ENCODE measurements at regions not wholly inside any gene's neighbourhood (a gene's known extent, or its start where the extent isn't known, plus 50 kb on each side); places are given as distances from the start of the nearest gene placed in this dataset.

DNA sequence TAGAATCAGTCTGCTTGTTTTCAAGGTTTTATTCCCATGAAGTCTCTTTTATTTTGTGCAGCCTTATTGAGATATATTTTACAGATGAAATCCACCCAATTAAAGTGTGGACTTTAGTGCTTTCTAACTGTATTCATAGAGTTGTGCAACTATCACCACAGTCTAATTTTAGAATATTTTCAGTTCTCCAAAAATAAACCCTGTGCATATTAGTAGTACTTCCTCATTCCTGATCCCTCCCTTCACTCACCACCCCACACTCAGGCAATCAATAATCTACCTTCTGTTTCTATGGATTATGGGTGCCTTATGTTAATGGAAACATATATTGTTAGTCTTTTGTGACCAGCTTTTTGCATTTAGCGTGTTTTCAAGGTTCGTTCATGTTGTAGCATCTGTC lies 185.7 kb upstream of the TMEM72 start:
- whole genome bisulfite sequencing, result 95% methylated on average over 2 of the region's 2 CpGs

DNA sequence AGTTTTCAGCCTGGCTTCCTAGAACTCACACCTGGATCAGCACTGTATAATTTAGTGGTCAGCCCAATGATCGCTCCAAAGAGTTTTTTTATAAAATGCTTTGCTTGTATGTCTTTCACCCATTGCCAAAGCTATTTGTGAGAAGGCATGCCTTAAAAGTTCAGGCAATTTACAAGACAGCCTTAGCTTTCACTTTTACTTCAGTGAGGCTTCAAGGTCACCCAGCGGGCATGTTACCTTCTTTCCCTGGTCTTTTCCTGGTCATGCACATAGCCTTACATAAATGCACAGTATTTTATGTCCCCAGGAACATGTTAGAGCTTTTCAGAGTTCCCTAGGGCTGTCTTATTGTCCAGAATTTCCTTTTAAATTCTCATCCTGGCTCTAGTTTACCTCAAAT lies 179.9 kb upstream of the TMEM72 start:
- intact Hi-C loops (cut with DNase I), result no loop called here

More for the DNA sequence above, 185.7 kb upstream of the TMEM72 start:
- no peaks in the 10 kb centered on the region for H3K9me3 ChIP-seq
- H3K27ac ChIP-seq, result no peak overlapping the region
- TF ChIP-seq POLR2A (IDR thresholded peaks at IDR 0.05) (no peak), POLR2AphosphoS5 (IDR thresholded peaks at IDR 0.05) (no peak)
- TF ChIP-seq, protein P1, sequence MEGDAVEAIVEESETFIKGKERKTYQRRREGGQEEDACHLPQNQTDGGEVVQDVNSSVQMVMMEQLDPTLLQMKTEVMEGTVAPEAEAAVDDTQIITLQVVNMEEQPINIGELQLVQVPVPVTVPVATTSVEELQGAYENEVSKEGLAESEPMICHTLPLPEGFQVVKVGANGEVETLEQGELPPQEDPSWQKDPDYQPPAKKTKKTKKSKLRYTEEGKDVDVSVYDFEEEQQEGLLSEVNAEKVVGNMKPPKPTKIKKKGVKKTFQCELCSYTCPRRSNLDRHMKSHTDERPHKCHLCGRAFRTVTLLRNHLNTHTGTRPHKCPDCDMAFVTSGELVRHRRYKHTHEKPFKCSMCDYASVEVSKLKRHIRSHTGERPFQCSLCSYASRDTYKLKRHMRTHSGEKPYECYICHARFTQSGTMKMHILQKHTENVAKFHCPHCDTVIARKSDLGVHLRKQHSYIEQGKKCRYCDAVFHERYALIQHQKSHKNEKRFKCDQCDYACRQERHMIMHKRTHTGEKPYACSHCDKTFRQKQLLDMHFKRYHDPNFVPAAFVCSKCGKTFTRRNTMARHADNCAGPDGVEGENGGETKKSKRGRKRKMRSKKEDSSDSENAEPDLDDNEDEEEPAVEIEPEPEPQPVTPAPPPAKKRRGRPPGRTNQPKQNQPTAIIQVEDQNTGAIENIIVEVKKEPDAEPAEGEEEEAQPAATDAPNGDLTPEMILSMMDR (IDR thresholded peaks at IDR 0.05), result no peak
- H3K36me3 ChIP-seq, result no peaks in the 10 kb centered on the region
- no peak overlapping the region for H3K4me3 ChIP-seq
- no peaks in the 10 kb centered on the region for H3K4me1 ChIP-seq (replicated peaks)
- intact Hi-C loops (cut with DNase I), result no loop called here
- H3K27me3 ChIP-seq (replicated peaks; ENCODE audit: insufficient read depth), result no peaks in the 10 kb centered on the region
- no peak for DNase-seq (ENCODE audit: low spot score)

DNA sequence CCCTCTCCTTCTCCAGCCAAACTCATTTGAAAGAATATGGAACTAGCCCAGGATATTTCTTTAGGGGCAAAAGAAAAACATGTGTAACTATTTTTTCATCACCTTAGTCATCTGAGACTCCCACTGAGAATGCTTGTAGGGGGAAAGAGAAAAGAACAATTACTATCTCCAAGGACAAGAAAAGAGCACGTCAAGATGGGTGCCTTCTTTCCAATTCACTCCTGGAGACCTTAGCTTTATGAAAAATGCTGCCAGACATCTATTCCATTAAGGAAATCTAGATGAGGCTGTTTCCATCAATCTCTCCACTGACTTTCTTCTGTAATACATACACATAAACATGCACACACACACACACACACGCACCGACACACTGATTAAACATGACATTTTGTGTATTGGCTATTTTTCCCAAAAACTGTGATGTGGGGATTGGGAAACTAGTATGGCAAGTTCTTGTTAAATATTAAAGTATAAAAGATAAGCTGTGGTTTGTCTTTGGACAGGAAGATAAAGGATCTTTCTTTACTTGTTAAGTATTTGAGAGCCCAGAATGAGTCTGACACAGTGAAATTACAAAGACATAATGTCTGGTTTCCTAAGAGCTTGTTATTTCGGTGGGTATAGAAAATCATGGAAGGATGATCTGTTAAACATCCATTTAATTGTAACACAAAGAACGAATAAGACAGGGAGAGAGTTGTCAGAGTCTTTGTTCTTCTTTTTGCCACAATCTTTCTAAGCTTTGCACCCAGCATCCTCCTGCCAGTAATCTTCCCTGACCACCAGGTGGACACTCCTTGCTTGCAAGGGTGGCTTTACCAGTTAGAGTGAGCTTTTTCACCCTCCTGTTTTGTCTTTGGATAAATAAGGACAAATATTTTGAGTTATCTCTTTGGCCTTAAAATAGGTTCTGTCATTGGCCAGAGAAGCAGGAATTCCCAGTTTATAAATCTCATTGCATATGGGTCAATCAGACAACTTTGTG lies 177.3 kb upstream of the TMEM72 start:
- Histone ChIP-seq H3K27me3 (replicated peaks; ENCODE audit: insufficient read depth) (no peaks in the 10 kb centered on the region), H3K27ac (no peak overlapping the region), H3K4me1 (replicated peaks) (no peaks in the 10 kb centered on the region), H3K9me3 (no peaks in the 10 kb centered on the region), H3K4me3 (no peak overlapping the region), H3K36me3 (no peaks in the 10 kb centered on the region)
- WGBS, result 55% methylated on average over 5 of the region's 5 CpGs
- intact Hi-C loops (cut with DNase I), result no loop called here
- TF ChIP-seq POLR2AphosphoS5 (IDR thresholded peaks at IDR 0.05) (no peak), POLR2A (IDR thresholded peaks at IDR 0.05) (no peak)
- TF ChIP-seq, protein P1 (IDR thresholded peaks at IDR 0.05), result peak in 1 of 4 experiments; percentile 13
- no peak for DNase-seq (ENCODE audit: low spot score)

More for the DNA sequence above, 179.9 kb upstream of the TMEM72 start:
- TF ChIP-seq POLR2A (IDR thresholded peaks at IDR 0.05) (no peak), POLR2AphosphoS5 (IDR thresholded peaks at IDR 0.05) (no peak)
- TF ChIP-seq, protein P1 (IDR thresholded peaks at IDR 0.05), result no peak
- no peak for DNase-seq (ENCODE audit: low spot score)
- Histone ChIP-seq H3K27ac (no peak overlapping the region), H3K4me1 (replicated peaks) (no peaks in the 10 kb centered on the region), H3K9me3 (no peaks in the 10 kb centered on the region), H3K27me3 (replicated peaks; ENCODE audit: insufficient read depth) (no peaks in the 10 kb centered on the region), H3K4me3 (no peak overlapping the region), H3K36me3 (no peaks in the 10 kb centered on the region)
- 52% methylated on average over 2 of the region's 2 CpGs for WGBS

DNA sequence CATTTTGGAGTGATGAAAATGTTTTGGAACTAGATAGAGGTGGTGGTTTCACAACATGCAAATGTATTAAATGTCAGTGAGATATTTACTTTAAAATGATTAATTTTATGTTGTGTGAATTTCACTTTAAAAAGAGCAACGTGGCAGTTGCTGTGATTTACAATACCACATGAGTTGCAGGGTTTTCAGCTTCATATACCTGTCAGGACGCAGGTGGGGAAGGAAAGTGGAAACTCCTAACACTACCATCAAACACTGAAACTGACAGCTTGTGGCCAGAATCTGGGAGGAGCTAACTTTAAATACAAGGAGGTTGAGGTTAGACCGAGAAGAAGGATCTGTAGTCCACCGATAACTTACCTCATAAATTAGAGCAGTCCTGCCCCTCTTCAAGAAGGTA lies 168.9 kb upstream of the TMEM72 start:
- no peak overlapping the region for H3K27ac ChIP-seq
- H3K4me1 ChIP-seq (replicated peaks), result no peaks in the 10 kb centered on the region
- TF ChIP-seq POLR2A (IDR thresholded peaks at IDR 0.05) (no peak), POLR2AphosphoS5 (IDR thresholded peaks at IDR 0.05) (no peak)
- TF ChIP-seq, protein P1 (IDR thresholded peaks at IDR 0.05), result no peak
- no peak for DNase-seq (ENCODE audit: low spot score)
- no peak overlapping the region for H3K4me3 ChIP-seq
- H3K36me3 ChIP-seq, result no peaks in the 10 kb centered on the region
- intact Hi-C loops (cut with DNase I), result no loop called here
- no peaks in the 10 kb centered on the region for H3K9me3 ChIP-seq
- WGBS, result 42% methylated on average over 4 of the region's 4 CpGs
- no peaks in the 10 kb centered on the region for H3K27me3 ChIP-seq (replicated peaks; ENCODE audit: insufficient read depth)

DNA sequence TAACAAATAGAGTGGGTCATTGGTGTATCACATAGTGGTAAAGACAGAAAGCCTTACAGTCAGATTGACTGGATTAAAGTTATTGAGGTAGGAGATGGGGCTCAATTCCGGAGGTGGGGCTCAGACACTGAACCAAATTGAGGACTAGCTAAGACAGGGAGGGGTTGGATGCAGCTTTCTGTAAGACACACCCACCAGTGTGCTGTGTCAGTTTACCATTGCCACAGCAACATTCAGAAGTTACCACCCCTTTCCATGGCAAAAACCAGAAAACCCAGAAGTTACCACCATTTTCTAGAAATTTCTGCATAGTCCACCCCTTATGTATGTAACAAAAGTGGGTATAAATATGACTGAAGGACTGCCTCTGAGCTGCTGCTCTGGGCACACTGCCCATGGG lies 167.6 kb upstream of the TMEM72 start:
- no peak overlapping the region for H3K27ac ChIP-seq
- no peaks in the 10 kb centered on the region for H3K4me1 ChIP-seq (replicated peaks)
- no peak for TF ChIP-seq POLR2A (IDR thresholded peaks at IDR 0.05)
- TF ChIP-seq POLR2AphosphoS5 (IDR thresholded peaks at IDR 0.05), result no peak
- TF ChIP-seq, protein P1 (IDR thresholded peaks at IDR 0.05), result no peak
- H3K4me3 ChIP-seq, result no peak overlapping the region
- no peak for DNase-seq (ENCODE audit: low spot score)
- H3K27me3 ChIP-seq (replicated peaks; ENCODE audit: insufficient read depth), result no peaks in the 10 kb centered on the region
- no peaks in the 10 kb centered on the region for H3K36me3 ChIP-seq
- intact Hi-C loops (cut with DNase I), result no loop called here
- H3K9me3 ChIP-seq, result no peaks in the 10 kb centered on the region
- WGBS, result 75% methylated on average over 1 of the region's 1 CpG

Data from prostate gland (tissue), 2 donors.